Suppressor macrophage treated with lipopolysaccharide for 4 hours (primary cell): ENCODE measurements at regions not wholly inside any gene's neighbourhood (a gene's known extent, or its start where the extent isn't known, plus 50 kb on each side); places are given as distances from the start of the nearest gene placed in this dataset.
"Not testable (repeated sequence)": the region's sequence is repeated elsewhere in the genome, so short reads cannot be mapped to it uniquely, and the experiment has no call there.

ENCODE experiments used
- DNase-seq: peaks from one replicate; pipeline ENCODE4 v3.0.0-alpha.2; 2020

- no peak for DNase-seq
Measured at GRCh38 chr11:109480251-109480650, 58.3 kb downstream of the C11orf87 start.

DNA sequence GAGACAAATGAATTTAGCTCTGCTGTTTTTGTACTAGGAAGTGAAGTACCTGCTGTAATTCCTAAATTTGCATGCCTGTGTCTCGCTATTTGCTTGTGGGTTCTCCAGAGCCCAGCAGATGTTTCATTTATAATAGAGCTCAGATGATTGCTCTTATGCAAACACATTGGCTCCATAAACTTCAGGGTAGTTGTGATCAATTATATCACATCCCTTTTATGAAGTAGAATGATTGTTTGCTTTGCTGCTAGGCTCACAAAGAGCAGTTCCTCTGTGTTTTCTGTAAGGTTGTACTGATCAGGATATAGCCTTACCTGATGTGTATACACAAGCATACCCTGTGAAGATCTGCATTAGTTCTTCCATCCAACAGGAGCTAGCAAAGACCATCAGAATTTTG, 64.1 kb downstream of the C11orf87 start:
- DNase-seq, result no peak

- no peak for DNase-seq
Measured at GRCh38 chr11:109490953-109491635, 69.1 kb downstream of the C11orf87 start.

- DNase-seq, result no peak
Measured at GRCh38 chr11:109506115-109506514, 84.1 kb downstream of the C11orf87 start.

- DNase-seq, result no peak
Measured at GRCh38 chr11:109507331-109507730, 85.3 kb downstream of the C11orf87 start.

- no peak for DNase-seq
Measured at GRCh38 chr11:109507836-109508561, 86.0 kb downstream of the C11orf87 start.

GRCh38 chr11:109508943-109509342, 87.0 kb downstream of the C11orf87 start:
- DNase-seq, result no peak

DNA sequence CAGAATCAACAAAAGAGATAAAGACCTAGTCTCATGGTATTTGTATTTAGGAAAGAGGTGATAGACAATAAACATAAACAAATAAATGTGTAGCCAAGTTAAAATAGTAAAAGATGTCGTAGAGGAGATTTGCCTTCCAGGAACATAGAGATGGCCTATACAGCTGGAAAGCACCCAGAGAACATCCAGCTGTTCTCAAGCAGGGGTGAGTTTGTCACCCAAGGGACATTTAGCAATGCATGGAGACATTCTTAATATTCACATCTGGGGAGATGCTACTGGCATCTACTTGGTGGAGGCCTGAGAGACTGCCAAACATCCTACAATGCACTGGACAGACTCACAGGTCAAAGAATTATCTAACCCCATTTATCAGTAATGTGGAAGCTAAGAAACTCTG, 88.3 kb downstream of the C11orf87 start:
- no peak for DNase-seq

DNA sequence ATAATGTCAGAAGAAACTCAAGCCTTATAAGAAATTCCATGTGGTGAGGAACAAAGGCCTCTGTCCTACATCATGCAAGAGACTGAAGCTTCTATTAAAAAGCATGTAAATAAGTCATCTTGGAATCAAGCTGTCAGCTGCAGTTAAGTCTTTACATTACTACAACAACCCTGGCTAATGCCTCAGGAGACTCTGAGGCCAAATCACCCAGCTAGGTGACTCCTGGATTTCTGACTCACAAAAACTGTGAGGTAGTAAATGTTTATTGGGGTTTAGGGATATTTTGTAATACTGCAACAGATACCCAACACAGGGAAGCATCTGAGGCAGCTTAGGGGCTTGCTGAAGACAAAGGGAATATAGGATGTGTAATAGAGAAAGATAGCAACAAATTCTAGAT, 89.6 kb downstream of the C11orf87 start:
- DNase-seq, result no peak

DNA sequence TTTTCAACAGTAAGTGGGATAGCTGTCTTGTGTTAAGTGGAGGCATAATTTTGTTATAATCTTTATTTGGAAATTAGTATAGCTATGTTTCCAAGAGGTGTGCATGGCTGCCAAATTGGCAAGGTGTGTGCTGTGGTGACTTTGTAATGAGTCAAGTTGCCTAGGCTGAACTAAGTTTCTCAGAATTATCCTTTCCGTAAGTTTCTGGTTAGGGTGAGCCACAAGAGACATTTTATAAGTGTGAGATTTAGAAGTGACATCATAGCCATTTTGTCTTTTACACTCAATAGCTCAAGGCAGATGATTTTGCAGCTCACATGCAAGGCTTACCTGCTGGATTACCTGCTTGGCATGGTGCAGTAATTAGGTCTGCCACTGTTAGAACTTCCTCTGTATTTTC, 90.3 kb downstream of the C11orf87 start:
- DNase-seq, result no peak

DNA sequence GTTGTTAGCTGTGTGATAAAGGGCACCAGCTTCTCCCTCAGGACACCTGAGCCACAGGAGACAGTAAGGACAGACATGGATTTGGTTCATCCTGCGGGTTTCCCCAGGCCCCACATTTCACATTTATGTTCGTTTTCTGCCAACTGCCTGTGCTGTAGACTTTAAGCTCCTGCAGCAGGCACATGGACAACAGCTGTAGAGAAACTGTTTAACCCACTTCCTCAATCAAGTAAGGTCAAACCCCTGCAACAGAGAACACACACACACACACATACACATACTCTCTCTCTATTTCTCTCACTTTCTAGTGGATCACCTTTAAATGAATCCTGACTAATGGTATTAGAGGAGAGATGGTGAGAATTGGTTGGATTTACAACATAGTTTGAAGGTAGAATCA, 90.7 kb downstream of the C11orf87 start:
- DNase-seq, result no peak

- no peak for DNase-seq
Measured at GRCh38 chr11:109514313-109515018, 92.5 kb downstream of the C11orf87 start.

- no peak for DNase-seq
Measured at GRCh38 chr11:109519253-109519652, 97.3 kb downstream of the C11orf87 start.

- no peak for DNase-seq
Measured at GRCh38 chr11:109521571-109522086, 99.6 kb downstream of the C11orf87 start.

- no peak for DNase-seq
Measured at GRCh38 chr11:109522116-109522755, 100.2 kb downstream of the C11orf87 start.

GRCh38 chr11:109525636-109526035, 103.6 kb downstream of the C11orf87 start:
- not testable (repeated sequence) for DNase-seq

- DNase-seq, result no peak
Measured at GRCh38 chr11:109526061-109526460, 104.1 kb downstream of the C11orf87 start.

DNA sequence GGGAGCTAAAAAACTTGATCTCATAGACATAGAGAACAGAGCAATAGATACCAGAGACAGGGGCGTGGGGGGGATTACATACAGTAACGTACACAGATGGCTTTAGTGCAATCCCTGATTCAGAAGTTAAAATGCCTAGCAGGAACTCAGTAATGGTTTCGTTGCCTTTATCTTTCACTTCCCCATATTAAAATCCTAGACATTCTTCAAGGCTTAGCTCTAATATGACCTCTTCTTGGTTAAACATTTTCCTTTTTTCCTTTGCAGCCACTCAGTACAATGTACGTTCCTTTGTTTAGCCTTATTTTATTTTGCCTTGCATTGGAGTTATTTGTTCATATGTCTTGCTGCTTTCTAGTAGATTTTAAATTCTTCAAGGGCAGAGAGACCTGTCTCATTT, 104.9 kb downstream of the C11orf87 start:
- DNase-seq, result no peak

- DNase-seq, result no peak
Measured at GRCh38 chr11:109527496-109527895, 105.5 kb downstream of the C11orf87 start.

DNA sequence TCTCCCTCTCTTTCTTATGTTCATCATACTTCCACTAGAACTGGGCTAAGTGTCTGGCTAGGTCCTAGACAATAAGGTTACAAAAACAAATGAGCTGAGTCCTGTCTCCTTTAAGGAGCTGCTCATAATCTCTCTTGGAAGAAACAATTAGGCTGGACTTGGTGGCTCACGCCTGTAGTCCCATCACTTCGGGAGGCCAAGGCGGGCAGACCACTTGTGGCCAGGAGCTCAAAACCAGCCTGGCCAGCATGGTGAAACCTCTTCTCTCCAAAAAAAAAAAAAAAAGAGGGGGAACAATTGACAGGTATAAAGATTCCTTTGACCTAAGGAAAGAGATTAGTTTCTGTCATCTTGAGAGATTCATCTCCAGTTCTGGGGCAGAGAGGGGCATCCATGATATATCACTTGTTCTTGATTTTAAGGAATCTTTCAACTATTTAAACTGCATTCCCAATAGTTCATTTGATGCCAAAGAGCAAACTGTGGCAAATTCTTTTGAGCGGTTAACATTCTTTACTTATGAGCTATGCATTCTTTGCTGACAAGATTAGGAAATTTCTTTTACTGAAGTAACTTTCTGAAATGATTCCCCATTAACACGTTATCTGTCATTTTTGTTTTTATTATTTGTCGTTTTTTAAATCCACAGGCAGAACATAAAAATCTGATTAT, 125.5 kb downstream of the C11orf87 start:
- DNase-seq, result no peak

GRCh38 chr11:109552376-109552775, 130.4 kb downstream of the C11orf87 start:
- no peak for DNase-seq

GRCh38 chr11:109553284-109553683, 131.3 kb downstream of the C11orf87 start:
- DNase-seq, result no peak

GRCh38 chr11:109554951-109555350, 133.0 kb downstream of the C11orf87 start:
- DNase-seq, result no peak
